ENCODE measurements at regions not wholly inside any gene's neighbourhood (a gene's known extent, or its start where the extent isn't known, plus 50 kb on each side); places are given as distances from the start of the nearest gene placed in this dataset.

DNA sequence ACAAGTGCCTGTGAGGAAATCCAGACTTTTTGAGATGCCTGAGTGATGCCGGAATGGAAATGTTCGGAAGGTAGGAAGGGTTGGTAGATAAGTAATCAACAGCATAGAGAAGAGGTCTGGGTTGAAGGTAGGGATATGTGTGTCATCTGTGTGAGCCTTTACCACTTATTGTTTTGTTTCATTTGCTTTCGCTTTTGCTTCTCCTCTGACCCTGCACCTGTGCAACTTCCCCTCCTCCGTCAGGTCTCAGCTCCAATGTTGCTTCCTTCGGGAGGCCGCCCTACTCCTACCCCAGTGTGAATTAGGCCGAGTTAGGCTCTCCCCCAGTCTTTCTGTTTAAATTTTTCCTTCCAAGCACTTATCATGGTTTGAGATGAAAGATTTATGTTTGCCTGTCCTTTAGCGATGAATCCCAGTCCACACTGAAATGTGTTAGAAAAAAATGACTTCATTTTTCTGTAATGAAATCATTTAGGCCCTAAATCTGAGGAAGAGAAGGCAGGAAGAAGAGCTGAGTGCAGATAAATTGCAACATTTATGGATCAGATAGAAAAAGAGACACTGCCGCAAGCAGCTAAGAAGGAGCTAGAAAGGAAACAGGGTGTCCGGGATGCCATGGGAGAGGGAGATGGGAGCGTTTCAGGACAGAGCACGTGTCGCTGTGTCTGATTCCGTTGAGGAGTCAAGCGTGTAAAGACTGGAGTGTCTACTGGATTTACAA, 139.6 kb upstream of the PELI1 start:
- peak; percentile 13 for DNase-seq (ENCODE audit: low read depth)

DNA sequence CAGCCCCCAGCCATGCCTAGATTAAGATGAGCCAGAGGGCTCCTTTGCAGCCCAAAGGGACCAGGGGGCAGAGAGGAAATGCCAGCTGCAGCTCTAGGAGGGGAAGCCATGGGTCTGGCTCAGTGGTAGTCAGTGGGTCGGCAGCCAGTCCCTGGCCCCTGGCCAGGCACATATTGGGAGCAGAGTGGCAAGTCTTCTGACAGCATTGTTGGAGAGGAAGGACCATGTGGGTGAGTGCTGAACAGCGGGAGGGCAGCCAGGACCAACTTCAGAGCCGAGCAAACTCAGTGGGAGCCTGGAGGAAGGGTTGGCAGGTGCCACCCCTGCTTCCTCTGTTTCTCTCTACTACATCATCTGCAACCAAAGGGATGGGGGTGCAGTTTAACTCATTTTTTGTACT, 140.5 kb upstream of the PELI1 start:
- no peak for DNase-seq (ENCODE audit: low read depth)

GRCh38 chr2:64287202-64287740, 143.1 kb upstream of the PELI1 start:
- DNase-seq (ENCODE audit: low read depth), result no peak

GRCh38 chr2:64288321-64289193, 144.3 kb upstream of the PELI1 start:
- no peak for DNase-seq (ENCODE audit: low read depth)

GRCh38 chr2:64289251-64289650, 145.0 kb upstream of the PELI1 start:
- no peak for DNase-seq (ENCODE audit: low read depth)

DNA sequence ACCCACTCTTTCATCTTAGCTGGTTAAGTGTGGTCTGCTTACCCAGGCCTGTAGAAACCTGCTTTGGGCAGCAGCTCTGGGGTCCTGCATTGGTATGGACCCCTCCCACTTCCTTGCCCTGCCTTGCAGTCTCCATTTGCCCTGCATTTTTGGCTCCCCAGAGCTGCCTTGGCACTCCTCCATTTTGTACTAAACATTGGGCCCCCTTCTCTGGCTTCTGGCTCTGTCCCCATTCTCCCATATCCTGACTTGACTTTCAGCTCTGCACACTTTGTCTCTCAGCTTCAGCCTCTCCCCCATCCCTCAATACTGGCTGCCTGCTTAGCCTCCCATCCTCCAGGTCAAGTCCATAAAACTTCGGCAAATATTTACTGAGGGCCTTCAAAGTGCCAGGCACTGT, 145.5 kb upstream of the PELI1 start:
- no peak for DNase-seq (ENCODE audit: low read depth)

DNA sequence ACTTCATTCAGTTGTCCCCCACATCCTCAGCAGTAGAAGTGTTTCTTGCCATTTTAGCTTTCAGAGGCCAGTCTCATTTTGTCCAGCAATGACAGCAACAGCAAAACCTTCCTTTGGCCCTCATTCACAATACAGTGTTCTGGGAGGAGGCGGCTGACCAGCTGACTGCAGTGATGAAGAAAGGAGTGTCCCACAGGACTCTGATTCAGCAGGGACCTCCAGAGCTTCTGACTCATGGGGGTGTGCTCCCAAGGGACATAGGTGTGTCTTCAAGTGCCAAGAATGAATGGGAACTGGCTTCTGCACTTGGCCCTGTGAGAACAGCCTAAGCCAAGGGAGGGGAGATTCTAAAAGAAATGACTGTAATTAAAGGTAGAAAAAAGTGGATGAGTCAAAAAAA, 147.0 kb upstream of the PELI1 start:
- DNase-seq (ENCODE audit: low read depth), result no peak

- DNase-seq (ENCODE audit: low read depth), result no peak
Measured at GRCh38 chr2:64295326-64296139, 151.3 kb upstream of the PELI1 start.

- peak; percentile 20 for DNase-seq (ENCODE audit: low read depth)
Measured at GRCh38 chr2:64296140-64296480, 151.9 kb upstream of the PELI1 start.

- no peak for DNase-seq (ENCODE audit: low read depth)
Measured at GRCh38 chr2:64296695-64297346, 152.6 kb upstream of the PELI1 start.

- DNase-seq (ENCODE audit: low read depth), result no peak
Measured at GRCh38 chr2:64298161-64298560, 153.9 kb upstream of the PELI1 start.

DNA sequence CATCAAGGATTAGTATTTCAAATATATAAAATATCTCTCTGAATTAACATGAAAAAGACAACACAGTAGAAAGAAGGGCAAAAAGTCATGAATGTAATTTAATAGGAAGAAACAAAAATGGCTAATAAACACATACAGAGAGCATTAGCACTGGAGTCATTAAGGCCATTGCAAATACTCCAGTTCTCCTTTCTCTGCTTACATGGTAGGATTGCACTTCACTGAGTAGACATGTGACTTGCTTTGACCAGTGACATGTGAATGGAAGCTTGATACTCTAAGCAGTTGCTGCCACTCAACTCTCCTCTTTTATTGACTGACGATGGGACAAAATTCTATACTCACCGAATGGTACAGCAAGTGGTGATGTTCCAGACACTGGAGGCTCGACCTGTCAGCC, 153.9 kb upstream of the LGALSL start:
- no peak for DNase-seq (ENCODE audit: low read depth)

DNA sequence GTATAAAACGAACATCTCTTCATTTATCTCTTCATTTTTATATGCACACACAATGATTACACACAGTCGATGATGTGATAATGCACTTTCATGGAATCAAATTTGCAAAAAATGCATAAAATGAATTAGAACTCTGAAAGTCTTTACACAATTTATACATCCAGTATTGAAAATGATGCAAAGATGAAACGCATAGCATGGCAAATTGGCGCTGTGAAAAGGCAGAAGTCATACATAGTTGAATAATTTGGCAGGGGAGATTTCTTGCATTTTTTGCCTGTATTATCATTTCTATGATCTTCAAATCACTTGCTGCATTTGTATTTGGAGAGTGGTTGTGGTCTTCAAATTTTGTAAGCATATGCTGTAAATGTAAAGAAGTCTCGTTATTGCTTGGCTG, 150.7 kb upstream of the LGALSL start:
- DNase-seq (ENCODE audit: low read depth), result no peak

- DNase-seq (ENCODE audit: low read depth), result no peak
Measured at GRCh38 chr2:64307421-64307820, 146.5 kb upstream of the LGALSL start.

GRCh38 chr2:64311191-64311910, 142.6 kb upstream of the LGALSL start:
- no peak for DNase-seq (ENCODE audit: low read depth)

GRCh38 chr2:64311948-64312621, 141.9 kb upstream of the LGALSL start:
- DNase-seq (ENCODE audit: low read depth), result no peak

- no peak for DNase-seq (ENCODE audit: low read depth)
Measured at GRCh38 chr2:64312622-64313397, 141.2 kb upstream of the LGALSL start.

DNA sequence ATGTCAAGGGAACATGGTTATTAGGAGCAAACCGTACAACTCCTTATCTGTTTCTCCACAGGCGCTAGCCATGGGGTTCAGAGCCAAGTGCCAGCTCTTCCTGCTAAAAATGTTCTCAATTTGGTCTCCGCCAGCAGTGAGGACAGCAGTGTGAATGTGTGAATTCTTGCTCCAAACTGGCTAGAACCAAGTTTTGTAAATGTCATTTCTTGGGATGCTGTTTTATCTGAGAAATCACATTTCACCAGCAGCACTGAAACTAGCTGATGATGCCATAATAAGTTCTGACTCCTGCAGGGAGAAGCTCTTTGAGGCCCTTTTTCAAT, 140.6 kb upstream of the LGALSL start:
- DNase-seq (ENCODE audit: low read depth), result no peak

GRCh38 chr2:64315291-64315960, 138.5 kb upstream of the LGALSL start:
- no peak for DNase-seq (ENCODE audit: low read depth)
